Thoracic aorta (tissue), 2 donors: ENCODE measurements at regions not wholly inside any gene's neighbourhood (a gene's known extent, or its start where the extent isn't known, plus 50 kb on each side); places are given as distances from the start of the nearest gene placed in this dataset.
"Not testable (repeated sequence)": the region's sequence is repeated elsewhere in the genome, so short reads cannot be mapped to it uniquely, and the experiment has no call there.

Experiments
- ATAC-seq: fragments of 150-250 bp; one replicate; pipeline ENCODE4 v1.8.0; 2017; ENCODE audit warnings: low read depth; ENCODE audit not compliant: insufficient number of reproducible peaks, low FRiP score
- DNase-seq: peaks from one replicate; pipeline ENCODE4 v3.0.0-alpha.2; 2020; ENCODE audit warnings: low spot score
- H3K27ac ChIP-seq, 2 donors: fragments of 200-600 bp; sonication (generic); 1 replicate in 1 of 2; 2 replicates in 1 of 2; pipeline ENCODE4 v1.5.1; 2016; ENCODE audit warnings: mild to moderate bottlenecking in 2 of 2, moderate library complexity in 2 of 2
- H3K27me3 ChIP-seq: fragments of 200-600 bp; sonication (generic); replicated peaks from 2 replicates; pipeline ENCODE4 v1.6.0; 2016; ENCODE audit warnings: mild to moderate bottlenecking; ENCODE audit not compliant: insufficient read depth
- H3K36me3 ChIP-seq: fragments of 200-600 bp; sonication (generic); one replicate; pipeline ENCODE4 v1.5.1; 2016
- H3K4me1 ChIP-seq, 2 donors: fragments of 200-600 bp; sonication (generic); 1 replicate in 1 of 2; 2 replicates in 1 of 2; pipeline versions ENCODE4 v1.5.1 to v1.6.0; 2016; ENCODE audit warnings: low read depth in 2 of 2, mild to moderate bottlenecking in 1 of 2; ENCODE audit not compliant: control insufficient read depth in 1 of 2
- H3K4me3 ChIP-seq: fragments of 200-600 bp; sonication (generic); 2 replicates; pipeline ENCODE4 v1.5.1; 2016; ENCODE audit warnings: mild to moderate bottlenecking
- H3K9me3 ChIP-seq: fragments of 200-600 bp; sonication (generic); 2 replicates; pipeline ENCODE4 v1.5.1; 2016
- CTCF ChIP-seq: fragments of 200-600 bp; sonication (generic); IDR thresholded peaks from one replicate; pipeline ENCODE4 v1.5.1; 2019; ENCODE audit warnings: antibody characterized with exemption

- ATAC-seq (no peak), DNase-seq (no peak)
- Histone ChIP-seq H3K27ac (no peak overlapping the region), H3K4me1 (no peaks in the 10 kb centered on the region), H3K36me3 (no peaks in the 10 kb centered on the region), H3K4me3 (no peak overlapping the region), H3K27me3 (no peaks in the 10 kb centered on the region), H3K9me3 (no peaks in the 10 kb centered on the region)
- no peak for TF ChIP-seq CTCF
Measured at GRCh38 chr3:192062186-192062585, 601.2 kb downstream of the PYDC2 start.

GRCh38 chr3:192063570-192063969, 602.6 kb downstream of the PYDC2 start:
- DNase-seq (no peak), ATAC-seq (no peak)

DNA sequence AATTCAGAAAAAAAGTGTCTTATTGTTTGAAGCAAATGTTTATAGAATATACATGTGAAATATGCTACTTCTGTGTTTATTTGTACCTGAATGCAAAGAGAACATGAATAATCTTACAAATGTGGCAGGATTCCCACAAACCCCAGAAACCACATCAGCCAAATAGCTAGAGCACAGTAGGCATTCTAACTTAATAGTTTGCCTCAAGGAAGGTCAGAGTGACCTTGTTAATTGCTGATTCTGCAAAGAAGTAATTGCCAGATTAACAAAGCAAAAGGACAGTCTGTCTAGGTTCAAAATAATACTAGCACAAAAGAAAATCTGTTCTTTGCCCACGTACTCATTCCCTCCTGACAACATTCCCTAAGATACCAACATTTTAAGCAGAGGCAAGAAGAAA, 604.0 kb downstream of the PYDC2 start:
- Histone ChIP-seq H3K27ac (no peak overlapping the region), H3K4me1 (no peaks in the 10 kb centered on the region), H3K4me3 (no peak overlapping the region), H3K36me3 (no peaks in the 10 kb centered on the region), H3K9me3 (no peaks in the 10 kb centered on the region), H3K27me3 (no peaks in the 10 kb centered on the region)
- no peak for ATAC-seq
- no peak for TF ChIP-seq CTCF
- no peak for DNase-seq

More at GRCh38 chr3:192063570-192063969, 602.6 kb downstream of the PYDC2 start:
- no peak for TF ChIP-seq CTCF
- Histone ChIP-seq H3K4me1 (no peaks in the 10 kb centered on the region), H3K9me3 (no peaks in the 10 kb centered on the region), H3K36me3 (no peaks in the 10 kb centered on the region), H3K27me3 (no peaks in the 10 kb centered on the region), H3K27ac (no peak overlapping the region), H3K4me3 (no peak overlapping the region)

- H3K9me3 ChIP-seq, ATAC-seq, H3K27ac ChIP-seq, H3K4me3 ChIP-seq, H3K4me1 ChIP-seq, H3K36me3 ChIP-seq, DNase-seq, H3K27me3 ChIP-seq: not testable (repeated sequence)
Measured at GRCh38 chr3:192066253-192066652, 605.3 kb downstream of the PYDC2 start.

- Histone ChIP-seq H3K27ac (no peak overlapping the region), H3K27me3 (no peaks in the 10 kb centered on the region), H3K36me3 (no peaks in the 10 kb centered on the region), H3K4me3 (no peak overlapping the region), H3K4me1 (no peaks in the 10 kb centered on the region), H3K9me3 (no peaks in the 10 kb centered on the region)
- no peak for DNase-seq
- TF ChIP-seq CTCF: no peak
- ATAC-seq: no peak
Measured at GRCh38 chr3:192068464-192069254, 607.7 kb downstream of the PYDC2 start.
